GM20431 (cell line): ENCODE measurements at regions not wholly inside any gene's neighbourhood (a gene's known extent, or its start where the extent isn't known, plus 50 kb on each side); places are given as distances from the start of the nearest gene placed in this dataset.

Experiments
- in situ Hi-C: fragments of 300-500 bp; cut with MseI, MboI; formaldehyde crosslinking; loops from one replicate; pipeline ENCODE4 v1.15.0; 2020; ENCODE audit warnings: low sequenced_read_pairs; ENCODE audit not compliant: unreplicated experiment

DNA sequence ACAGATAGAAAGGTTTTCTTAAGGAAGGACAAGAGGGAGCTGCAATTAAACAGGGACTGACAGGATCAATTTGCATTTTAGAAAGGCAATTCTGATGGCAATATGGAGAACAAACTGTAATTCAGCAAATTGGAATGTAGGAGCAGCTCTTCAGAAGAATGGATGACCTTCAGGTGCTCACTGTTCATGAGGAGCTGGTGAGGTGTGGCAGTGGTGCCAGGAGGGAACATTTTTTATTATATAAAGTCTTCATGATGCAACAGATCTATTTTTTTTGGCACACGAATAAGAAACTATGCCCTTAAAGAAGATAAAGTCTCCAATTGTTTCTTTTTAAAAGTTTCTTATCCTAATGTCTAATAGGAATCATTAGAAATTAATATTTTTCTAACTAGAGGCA, 151.7 kb downstream of the SLC38A4 start:
- in situ Hi-C loops = loop anchor here (25.0 kb wide), 2 partner anchors 312 to 537 kb away; partner anchors contain the start of gene SLC38A2

DNA sequence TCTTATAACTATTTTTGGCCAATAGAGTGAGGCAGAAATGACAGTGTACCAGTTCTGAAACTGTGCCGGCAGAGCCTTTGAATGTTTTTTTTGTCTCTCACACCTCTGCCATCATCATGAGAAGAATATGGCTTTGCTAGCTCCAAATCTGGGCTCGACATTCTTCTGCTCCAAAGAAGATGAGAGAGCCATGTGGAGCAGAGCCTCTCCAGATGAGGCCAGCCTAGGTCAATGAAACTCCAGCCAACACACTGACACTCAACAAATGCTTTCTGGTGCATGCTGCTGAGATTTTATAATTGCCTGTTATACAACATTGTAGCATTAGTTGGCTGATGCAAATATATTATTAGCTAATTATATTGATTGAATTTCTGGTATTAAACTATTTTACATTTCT, 154.7 kb downstream of the SLC38A4 start:
- in situ Hi-C loops = loop anchor here (25.0 kb wide), 2 partner anchors 309 to 534 kb away; partner anchors contain the start of gene SLC38A2

DNA sequence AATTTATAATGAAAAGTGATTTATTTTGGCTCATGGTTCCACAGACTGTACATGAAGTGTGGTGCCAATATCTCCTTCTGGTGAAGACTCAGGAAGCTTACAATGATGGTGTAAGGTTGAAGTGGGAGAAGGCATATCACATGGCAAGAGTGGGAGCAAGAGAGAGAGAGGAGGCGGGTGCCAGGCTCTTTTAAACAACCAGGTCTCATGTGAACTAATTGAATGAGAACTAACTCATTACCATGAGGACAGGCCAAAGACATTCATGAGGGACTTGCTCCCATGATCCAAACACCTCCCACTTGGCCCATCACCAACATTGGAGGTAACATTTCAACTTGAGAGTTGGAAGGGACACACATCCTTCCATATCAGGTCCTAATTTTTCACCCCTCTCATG, 155.2 kb downstream of the SLC38A4 start:
- in situ Hi-C loops = loop anchor here (25.0 kb wide), 2 partner anchors 308 to 533 kb away; partner anchors contain the start of gene SLC38A2

DNA sequence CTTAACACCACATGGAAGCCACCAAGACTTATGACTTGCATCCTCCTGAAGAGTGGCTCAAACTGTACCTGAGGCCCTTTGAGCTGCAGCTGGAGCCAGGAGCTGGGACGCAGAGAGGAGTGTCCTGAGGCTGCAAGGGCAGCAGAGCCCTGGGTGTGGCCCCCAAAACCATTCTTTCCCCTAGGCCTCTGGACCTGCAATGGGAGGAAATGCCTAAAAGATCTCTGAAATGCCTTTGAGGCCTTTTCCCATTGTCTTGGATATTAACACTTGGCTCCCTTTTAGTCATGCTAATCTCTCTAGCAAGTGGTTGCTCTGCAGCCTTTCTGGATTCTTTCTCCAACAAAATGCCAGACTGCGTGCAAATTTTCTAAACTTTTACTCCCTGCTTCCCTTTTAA, 156.1 kb downstream of the SLC38A4 start:
- in situ Hi-C loops = loop anchor here (25.0 kb wide), 2 partner anchors 307 to 532 kb away; partner anchors contain the start of gene SLC38A2

DNA sequence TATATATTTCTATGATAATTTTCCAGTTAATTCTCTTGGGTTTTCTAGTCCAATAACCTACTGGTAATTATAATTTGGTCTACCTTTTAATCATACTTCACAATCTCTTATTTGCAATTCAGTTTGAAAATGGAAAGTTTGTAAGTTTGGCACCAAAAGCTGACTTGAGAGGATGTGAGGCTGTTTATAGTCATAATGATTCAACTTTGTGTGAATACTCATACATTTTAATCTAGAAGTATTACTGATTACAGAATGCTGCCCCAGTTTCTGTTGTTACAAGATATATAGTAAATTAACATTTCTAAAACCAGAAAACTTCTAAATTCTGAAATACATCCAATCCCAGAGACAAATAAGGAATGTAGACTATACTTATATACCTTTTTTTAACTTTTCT, 158.2 kb downstream of the SLC38A4 start:
- in situ Hi-C loops = loop anchor here (25.0 kb wide), 2 partner anchors 305 to 530 kb away; partner anchors contain the start of gene SLC38A2

- in situ Hi-C loops = loop anchor here (25.0 kb wide), 2 partner anchors 303 to 528 kb away; partner anchors contain the start of gene SLC38A2
These were observed 161.0 kb downstream of the SLC38A4 start for GRCh38 chr12:46664761-46665287.

- in situ Hi-C loops = loop anchor here (25.0 kb wide), 2 partner anchors 301 to 526 kb away; partner anchors contain the start of gene SLC38A2
These were observed 162.5 kb downstream of the SLC38A4 start for GRCh38 chr12:46663318-46663717.

GRCh38 chr12:46661110-46661845, 164.5 kb downstream of the SLC38A4 start:
- in situ Hi-C loops = loop anchor here (25.0 kb wide), 2 partner anchors 299 to 524 kb away; partner anchors contain the start of gene SLC38A2

GRCh38 chr12:46660719-46661109, 165.1 kb downstream of the SLC38A4 start:
- in situ Hi-C loops = loop anchor here (25.0 kb wide), 2 partner anchors 298 to 523 kb away; partner anchors contain the start of gene SLC38A2

DNA sequence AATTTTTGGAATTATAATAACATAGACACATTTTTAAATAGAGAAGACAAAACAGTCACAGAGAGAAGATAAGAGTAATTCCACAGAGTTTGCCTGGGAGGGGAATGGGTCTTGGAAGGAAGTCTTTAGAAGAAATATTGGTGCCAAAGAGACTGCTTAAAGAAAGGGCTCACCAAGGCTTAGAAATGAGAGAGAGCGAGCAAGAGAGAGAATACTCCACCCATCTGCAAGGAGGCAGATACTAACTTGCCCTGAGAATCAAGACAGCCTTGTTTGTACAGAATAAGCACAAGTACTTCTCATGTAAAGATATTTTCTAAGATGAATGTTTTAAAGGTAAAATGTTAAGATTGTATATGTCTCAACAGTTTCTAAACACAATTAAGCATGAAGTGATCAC, 165.5 kb downstream of the SLC38A4 start:
- in situ Hi-C loops = loop anchor here (25.0 kb wide), 2 partner anchors 298 to 523 kb away; partner anchors contain the start of gene SLC38A2

DNA sequence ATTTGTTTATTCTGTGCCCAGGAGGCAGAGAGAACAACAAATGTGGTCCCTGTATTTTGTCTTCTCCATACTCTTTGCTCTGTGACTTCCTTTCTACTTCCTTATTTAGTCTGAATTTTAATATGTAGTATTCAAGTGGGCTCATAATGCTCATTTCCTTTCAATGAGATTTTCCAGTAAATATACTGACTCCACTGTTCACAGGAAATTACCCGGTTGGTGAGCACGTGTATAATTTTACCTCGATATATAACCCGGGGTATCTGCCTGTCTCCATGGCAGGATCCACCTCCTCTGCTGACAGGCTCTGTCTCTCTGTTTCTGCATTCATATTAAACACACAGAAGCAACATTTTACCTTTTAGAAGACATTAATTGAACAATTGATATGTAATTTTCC, 166.0 kb downstream of the SLC38A4 start:
- in situ Hi-C loops = loop anchor here (25.0 kb wide), 2 partner anchors 298 to 523 kb away; partner anchors contain the start of gene SLC38A2

DNA sequence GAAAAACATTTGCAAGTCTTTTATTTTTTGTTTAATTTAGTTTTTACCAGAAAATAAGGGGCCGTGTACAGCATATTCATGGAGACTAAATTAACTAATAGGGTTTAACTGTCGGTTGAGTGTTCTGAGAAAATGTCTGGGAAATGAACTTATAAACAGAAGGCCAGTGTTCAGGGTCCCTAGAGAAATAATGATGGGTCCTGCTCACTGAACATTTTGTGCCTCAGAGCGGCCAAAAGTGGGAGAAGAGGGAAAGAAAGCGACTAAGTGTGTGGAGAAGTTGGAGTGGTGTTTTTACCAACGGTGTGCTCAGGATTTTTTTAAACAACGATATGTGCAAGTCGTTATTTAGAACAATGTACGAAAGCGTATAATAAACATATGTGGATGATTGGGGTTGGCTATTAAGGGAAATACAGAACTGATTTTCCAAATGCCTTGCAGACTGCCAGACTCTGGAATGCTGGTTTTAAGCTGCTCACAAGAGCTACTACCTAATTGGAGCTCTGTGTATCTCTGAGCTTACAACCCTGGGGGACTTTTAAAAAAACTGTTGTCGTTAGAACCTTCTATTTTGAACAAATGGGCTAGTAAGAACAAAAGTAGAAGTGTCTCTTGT, 166.7 kb downstream of the SLC38A4 start:
- in situ Hi-C loops = loop anchor here (25.0 kb wide), 2 partner anchors 297 to 522 kb away; partner anchors contain the start of gene SLC38A2

DNA sequence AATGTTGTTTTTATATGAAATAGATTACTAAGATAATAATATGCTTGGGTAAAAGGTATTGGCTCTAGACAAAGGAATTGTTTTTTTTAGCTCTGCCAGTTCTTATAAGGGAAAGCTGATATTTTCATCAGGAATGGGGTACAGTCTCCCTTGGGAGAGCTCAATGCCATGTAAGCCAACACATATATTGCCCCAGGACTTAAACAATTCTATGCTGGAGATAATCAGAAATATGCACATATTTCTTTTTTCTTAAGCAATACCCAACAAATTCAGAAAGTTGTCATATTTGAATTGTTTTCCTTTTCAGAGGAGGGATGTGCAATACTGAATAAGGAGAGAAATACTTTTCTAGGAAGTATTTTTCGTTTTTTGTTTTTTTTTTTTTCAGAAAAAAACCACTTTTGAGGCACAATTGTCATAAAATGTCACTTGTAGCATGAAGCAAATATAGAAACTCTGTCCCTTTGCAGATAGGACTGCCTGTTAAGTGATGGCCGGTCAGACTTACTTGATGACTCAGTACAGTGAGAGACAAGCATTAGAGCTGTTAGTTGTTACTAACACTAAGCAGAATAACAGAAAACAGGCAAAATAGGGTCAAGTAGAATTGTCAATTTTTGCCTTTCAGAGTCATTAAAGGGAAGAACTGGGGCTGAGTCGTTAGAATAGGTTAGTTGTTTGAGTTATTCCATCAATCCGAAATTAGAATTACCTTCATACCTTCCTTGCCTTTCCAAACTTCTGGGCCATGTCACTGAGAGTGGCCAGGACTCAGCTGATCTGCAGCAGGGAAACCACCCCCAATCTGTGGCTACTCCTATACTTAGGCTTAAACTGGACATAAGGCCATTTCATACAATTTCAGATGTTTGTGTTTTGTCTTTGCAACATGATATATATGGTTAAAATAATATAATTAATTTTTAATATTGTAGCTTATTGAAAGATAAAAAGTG, 168.1 kb downstream of the SLC38A4 start:
- in situ Hi-C loops = loop anchor here (25.0 kb wide), 2 partner anchors 295 to 520 kb away; partner anchors contain the start of gene SLC38A2

DNA sequence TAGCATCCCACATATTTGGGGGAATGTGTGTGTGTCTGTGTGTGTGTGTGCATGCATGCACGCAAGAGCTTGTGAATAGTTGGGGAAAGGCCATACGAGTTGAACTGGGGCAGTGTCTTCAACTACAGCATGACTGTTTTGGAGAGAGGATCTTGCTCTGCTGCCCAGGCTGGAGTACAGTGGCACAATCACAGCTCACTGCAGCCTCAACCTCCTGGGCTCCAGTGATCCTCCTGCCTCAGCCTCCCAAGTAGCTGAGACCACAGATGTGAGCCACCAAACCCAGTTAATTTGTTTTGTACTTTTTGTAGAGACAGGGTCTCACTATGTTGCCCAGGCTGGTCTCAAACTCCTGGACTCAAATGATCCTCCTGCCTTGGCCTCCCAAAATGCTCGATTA, 169.8 kb downstream of the SLC38A4 start:
- in situ Hi-C loops = loop anchor here (25.0 kb wide), 2 partner anchors 294 to 519 kb away; partner anchors contain the start of gene SLC38A2

GRCh38 chr12:46653311-46653710, 172.5 kb downstream of the SLC38A4 start:
- in situ Hi-C loops = loop anchor here (25.0 kb wide), 2 partner anchors 291 to 516 kb away; partner anchors contain the start of gene SLC38A2

- in situ Hi-C loops = loop anchor here (25.0 kb wide), 2 partner anchors 290 to 515 kb away; partner anchors contain the start of gene SLC38A2
These were observed 173.1 kb downstream of the SLC38A4 start for GRCh38 chr12:46652692-46653091.

DNA sequence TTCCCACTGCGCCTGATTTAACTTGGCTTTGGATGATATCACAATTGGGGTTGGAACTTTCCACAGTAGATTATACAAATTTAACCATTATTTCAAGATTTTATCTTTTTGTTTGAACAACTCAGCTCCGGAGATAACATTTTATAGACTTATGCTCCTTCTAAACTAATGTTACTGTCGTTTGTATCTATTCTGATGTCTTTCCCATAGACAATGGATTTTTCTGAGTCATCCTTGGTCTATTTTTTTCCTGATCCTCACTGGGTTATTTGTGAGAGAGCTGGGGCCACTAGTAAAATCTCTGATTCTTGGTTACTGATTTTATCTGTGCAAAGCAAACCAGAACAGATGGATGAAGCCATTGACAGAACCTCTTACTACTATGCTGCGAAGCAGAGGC, 175.1 kb downstream of the SLC38A4 start:
- in situ Hi-C loops = loop anchor here (25.0 kb wide), 2 partner anchors 288 to 513 kb away; partner anchors contain the start of gene SLC38A2

DNA sequence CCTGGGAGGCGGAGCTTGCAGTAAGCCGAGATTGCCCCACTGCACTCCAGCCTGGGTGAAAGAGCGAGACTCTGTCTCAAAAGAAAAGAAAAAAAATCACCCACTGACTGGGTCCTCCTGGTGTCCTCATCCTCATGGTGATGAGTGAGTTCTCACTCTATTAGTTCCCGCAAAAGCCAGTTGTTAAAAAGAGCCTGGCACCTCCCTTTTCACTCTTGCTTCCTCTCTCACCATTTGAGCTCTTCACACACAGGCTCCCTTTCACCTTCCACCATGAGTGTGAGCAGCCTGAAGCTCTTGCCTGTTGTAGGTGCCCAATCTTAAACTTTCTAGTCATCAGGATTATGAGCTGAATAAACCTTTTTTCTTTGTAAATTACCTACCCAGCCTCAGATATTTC, 176.4 kb downstream of the SLC38A4 start:
- in situ Hi-C loops = no loop called here

DNA sequence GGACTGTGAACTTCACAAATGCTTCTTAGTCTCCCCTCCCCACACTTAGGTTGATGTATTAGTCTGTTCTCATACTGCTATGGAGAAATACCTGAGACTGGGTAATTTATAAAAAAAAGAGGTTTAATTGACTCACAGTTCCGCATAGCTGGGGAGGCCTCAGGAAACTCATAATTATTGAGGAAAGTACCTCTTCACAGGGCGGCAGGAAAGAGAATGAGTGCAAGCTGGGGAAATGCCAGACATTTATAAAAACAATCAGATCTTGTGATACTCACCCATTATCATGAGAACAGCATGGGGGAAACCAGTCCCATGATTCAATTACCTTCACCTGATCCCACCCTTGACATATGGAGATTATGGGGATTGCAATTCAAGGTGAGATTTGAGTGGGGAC, 178.8 kb downstream of the SLC38A4 start:
- in situ Hi-C loops = no loop called here
